ENCODE measurements at regions not wholly inside any gene's neighbourhood (a gene's known extent, or its start where the extent isn't known, plus 50 kb on each side); places are given as distances from the start of the nearest gene placed in this dataset.

DNA sequence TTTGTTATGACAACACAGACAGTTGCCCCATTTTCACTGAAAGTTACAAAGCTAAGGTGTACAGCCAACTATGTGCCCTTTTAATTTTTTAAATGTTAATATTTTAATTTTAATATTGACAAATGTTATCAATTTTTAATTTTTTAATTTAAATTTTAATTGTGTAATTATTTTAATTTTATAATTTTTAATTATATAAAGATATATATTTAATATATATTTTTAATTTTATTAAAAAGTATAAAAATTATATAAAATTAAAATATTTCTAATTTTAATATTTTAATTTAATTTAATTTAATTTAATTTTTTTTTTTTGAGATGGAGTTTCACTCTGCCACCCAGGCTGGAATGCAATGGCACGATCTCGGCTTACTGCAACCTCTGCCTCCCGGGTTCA is 52.1 kb upstream of the ATP11B start:
- Histone ChIP-seq H3K4me1 (ENCODE audit: control insufficient read depth, insufficient read depth, low read length) (no peaks in the 10 kb centered on the region), H3K4me3 (ENCODE audit: low read depth in 2 of 2, low read length in 2 of 2) (no peak overlapping the region)

More for the DNA sequence above, 52.1 kb upstream of the ATP11B start:
- Histone ChIP-seq H3K36me3 (ENCODE audit: control insufficient read depth, insufficient read depth, low read length) (no peaks in the 10 kb centered on the region), H3K27me3 (ENCODE audit: control insufficient read depth, insufficient read depth, low read length) (peaks cover 5% of the 10 kb centered on the region; the same call in 1 of the 2 replicates), H3K27ac (ENCODE audit: low read length) (no peak overlapping the region), H3K9me3 (ENCODE audit: control insufficient read depth, insufficient read depth, low read depth, low read length) (no peaks in the 10 kb centered on the region)
- no TSS peak for BruUV-seq (replicated peaks)
- intact Hi-C loops (cut with micrococcal nuclease; ENCODE audit: unreplicated experiment) (no loop called here), in situ Hi-C loops (cut with HindIII; ENCODE audit: low pct_unique_long_range_greater_than_20kb, low sequenced_read_pairs) (no loop called here)
- DNase-seq (ENCODE audit: low read depth, low spot score) (no peak), ATAC-seq (no peak)
- ChIA-PET POLR2A (no interaction called here), CTCF (no interaction called here)
- TF ChIP-seq POLR2AphosphoS5 (IDR thresholded peaks at IDR 0.05; ENCODE audit: low read depth, low read length) (no peak), REST (IDR thresholded peaks at IDR 0.05; ENCODE audit: insufficient read depth in 1 of 2, low read depth in 2 of 2, low read length in 1 of 2) (no peak), SIN3A (IDR thresholded peaks at IDR 0.05; ENCODE audit: borderline replicate concordance, insufficient read depth, low read depth, low read length) (no peak), TCF7L2 (IDR thresholded peaks at IDR 0.05; ENCODE audit: low read depth, low read length) (no peak), CTCF (IDR thresholded peaks at IDR 0.05) (no peak)

Measured in Panc1 (cell line).